ENCODE measurements at regions not wholly inside any gene's neighbourhood (a gene's known extent, or its start where the extent isn't known, plus 50 kb on each side); places are given as distances from the start of the nearest gene placed in this dataset.
"Not testable (repeated sequence)": the region's sequence is repeated elsewhere in the genome, so short reads cannot be mapped to it uniquely, and the experiment has no call there.

- CTCF ChIA-PET: no interaction called here
- no peak for DNase-seq (ENCODE audit: extremely low spot score)
- no peak for TF ChIP-seq CTCF (IDR thresholded peaks at IDR 0.05; ENCODE audit: control extremely low read depth, extremely low read depth, low read depth, missing control alignments)
- POLR2A ChIA-PET: no interaction called here
Measured at GRCh38 chr5:2542026-2542425, 209.5 kb downstream of the IRX2 start.

- DNase-seq (ENCODE audit: extremely low spot score): no peak
- POLR2A ChIA-PET: no interaction called here
- CTCF ChIA-PET: no interaction called here
- no peak for TF ChIP-seq CTCF (IDR thresholded peaks at IDR 0.05; ENCODE audit: control extremely low read depth, extremely low read depth, low read depth, missing control alignments)
Measured at GRCh38 chr5:2538169-2538568, 213.3 kb downstream of the IRX2 start.

- CTCF ChIA-PET: no interaction called here
- DNase-seq (ENCODE audit: extremely low spot score): no peak
- TF ChIP-seq CTCF (IDR thresholded peaks at IDR 0.05; ENCODE audit: control extremely low read depth, extremely low read depth, low read depth, missing control alignments): no peak
- POLR2A ChIA-PET: no interaction called here
Measured at GRCh38 chr5:2537378-2538145, 213.9 kb downstream of the IRX2 start.

GRCh38 chr5:2536632-2537377 lies 214.7 kb downstream of the IRX2 start:
- ChIA-PET CTCF (no interaction called here), POLR2A (no interaction called here)
- no peak for TF ChIP-seq CTCF (IDR thresholded peaks at IDR 0.05; ENCODE audit: control extremely low read depth, extremely low read depth, low read depth, missing control alignments)
- no peak for DNase-seq (ENCODE audit: extremely low spot score)

- ChIA-PET POLR2A (no interaction called here), CTCF (no interaction called here)
- no peak for DNase-seq (ENCODE audit: extremely low spot score)
- TF ChIP-seq CTCF (IDR thresholded peaks at IDR 0.05; ENCODE audit: control extremely low read depth, extremely low read depth, low read depth, missing control alignments): no peak
Measured at GRCh38 chr5:2534970-2535369, 216.5 kb downstream of the IRX2 start.

GRCh38 chr5:2534251-2534650 lies 217.2 kb downstream of the IRX2 start:
- no peak for DNase-seq (ENCODE audit: extremely low spot score)
- no peak for TF ChIP-seq CTCF (IDR thresholded peaks at IDR 0.05; ENCODE audit: control extremely low read depth, extremely low read depth, low read depth, missing control alignments)
- ChIA-PET CTCF (no interaction called here), POLR2A (no interaction called here)

- DNase-seq (ENCODE audit: extremely low spot score); CTCF ChIA-PET; POLR2A ChIA-PET: not testable (repeated sequence)
Measured at GRCh38 chr5:2533848-2534247, 217.6 kb downstream of the IRX2 start.
